ENCODE measurements at regions not wholly inside any gene's neighbourhood (a gene's known extent, or its start where the extent isn't known, plus 50 kb on each side); places are given as distances from the start of the nearest gene placed in this dataset.

DNA sequence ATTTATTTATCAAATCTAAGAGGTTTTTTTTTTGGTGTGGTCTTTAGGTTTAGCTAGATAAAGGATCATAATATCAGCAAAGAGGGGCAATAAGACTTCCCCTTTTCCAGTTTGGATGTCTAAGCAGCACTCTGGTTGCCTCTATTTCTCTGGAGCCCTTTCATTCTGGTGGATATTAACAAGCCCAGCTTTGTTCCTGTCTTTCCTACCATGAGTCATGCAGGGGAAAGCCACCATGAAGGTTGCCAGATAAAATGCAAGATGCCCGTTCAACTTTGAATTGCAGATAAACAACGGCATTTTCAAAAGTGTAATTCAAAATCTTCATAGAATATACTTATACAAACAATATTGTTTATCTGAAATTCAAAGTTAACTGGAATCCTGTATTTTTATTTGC is 143.6 kb downstream of the ADAMTS15 start:
- no peaks in the 10 kb centered on the region for H3K4me1 ChIP-seq
- no peaks in the 10 kb centered on the region for H3K27me3 ChIP-seq
- ATAC-seq, result peak in 1 of 4 donors; percentile 35
- H3K9me3 ChIP-seq, result no peaks in the 10 kb centered on the region
- TF ChIP-seq, protein P1, sequence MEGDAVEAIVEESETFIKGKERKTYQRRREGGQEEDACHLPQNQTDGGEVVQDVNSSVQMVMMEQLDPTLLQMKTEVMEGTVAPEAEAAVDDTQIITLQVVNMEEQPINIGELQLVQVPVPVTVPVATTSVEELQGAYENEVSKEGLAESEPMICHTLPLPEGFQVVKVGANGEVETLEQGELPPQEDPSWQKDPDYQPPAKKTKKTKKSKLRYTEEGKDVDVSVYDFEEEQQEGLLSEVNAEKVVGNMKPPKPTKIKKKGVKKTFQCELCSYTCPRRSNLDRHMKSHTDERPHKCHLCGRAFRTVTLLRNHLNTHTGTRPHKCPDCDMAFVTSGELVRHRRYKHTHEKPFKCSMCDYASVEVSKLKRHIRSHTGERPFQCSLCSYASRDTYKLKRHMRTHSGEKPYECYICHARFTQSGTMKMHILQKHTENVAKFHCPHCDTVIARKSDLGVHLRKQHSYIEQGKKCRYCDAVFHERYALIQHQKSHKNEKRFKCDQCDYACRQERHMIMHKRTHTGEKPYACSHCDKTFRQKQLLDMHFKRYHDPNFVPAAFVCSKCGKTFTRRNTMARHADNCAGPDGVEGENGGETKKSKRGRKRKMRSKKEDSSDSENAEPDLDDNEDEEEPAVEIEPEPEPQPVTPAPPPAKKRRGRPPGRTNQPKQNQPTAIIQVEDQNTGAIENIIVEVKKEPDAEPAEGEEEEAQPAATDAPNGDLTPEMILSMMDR (IDR thresholded peaks at IDR 0.05), result no peak
- no peak overlapping the region for H3K27ac ChIP-seq
- FAIRE-seq, result no peak
- DNase-seq, result no peak
- no peaks in the 10 kb centered on the region for H3K36me3 ChIP-seq
- 27 to 37% methylated on average over 2 of the region's 2 CpGs for WGBS, 2 donors
- no peak overlapping the region for H3K4me3 ChIP-seq
- intact Hi-C loops (cut with DNase I), result no loop called here

DNA sequence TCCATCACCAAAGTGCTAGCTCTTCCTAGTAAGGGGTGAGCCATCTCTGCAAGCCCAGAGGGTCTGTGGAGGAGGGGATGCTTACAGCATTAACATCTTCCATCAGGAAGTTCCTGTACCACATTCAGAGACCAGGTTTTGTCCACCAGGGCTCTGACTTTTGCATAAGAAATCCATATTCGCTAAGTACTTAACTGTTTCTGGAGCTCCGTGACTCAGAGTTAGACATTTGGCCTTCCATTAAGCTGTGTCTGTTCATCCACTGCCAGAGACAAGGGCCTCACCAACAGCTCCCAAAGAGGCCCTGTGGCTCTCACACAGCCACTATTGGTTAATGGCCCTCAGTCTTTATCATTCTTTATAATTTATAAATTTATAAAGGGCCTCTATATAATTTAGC is 144.6 kb downstream of the ADAMTS15 start:
- Histone ChIP-seq H3K4me3 (no peak overlapping the region), H3K36me3 (no peaks in the 10 kb centered on the region), H3K4me1 (no peaks in the 10 kb centered on the region), H3K27me3 (no peaks in the 10 kb centered on the region), H3K27ac (no peak overlapping the region), H3K9me3 (no peaks in the 10 kb centered on the region)
- FAIRE-seq (no peak), DNase-seq (no peak), ATAC-seq (no peak)
- TF ChIP-seq, protein P1 (IDR thresholded peaks at IDR 0.05), result no peak
- 88% methylated on average over 2 of the region's 2 CpGs for WGBS, 2 donors
- intact Hi-C loops (cut with DNase I), result no loop called here

DNA sequence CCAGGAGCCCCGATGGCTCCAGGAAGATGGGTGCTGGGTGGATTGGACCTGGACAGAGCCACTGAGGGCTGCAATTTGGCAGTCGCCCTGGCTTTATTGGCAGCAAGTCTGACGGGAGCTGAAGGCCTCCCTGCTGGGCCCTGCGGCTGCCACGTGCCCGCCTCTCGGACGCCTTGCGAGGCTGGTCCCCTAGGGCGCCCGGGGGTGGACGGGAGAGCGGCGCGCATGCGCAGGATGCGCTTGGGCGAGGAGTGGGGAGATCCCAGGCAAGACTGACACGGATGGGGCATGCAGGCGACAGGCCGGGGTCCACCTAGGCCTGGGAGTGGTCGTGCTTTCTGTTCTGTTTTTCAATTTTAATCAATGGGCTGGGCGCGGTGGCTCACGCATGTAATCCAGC is 150.0 kb downstream of the ADAMTS15 start:
- ATAC-seq, result no peak

DNA sequence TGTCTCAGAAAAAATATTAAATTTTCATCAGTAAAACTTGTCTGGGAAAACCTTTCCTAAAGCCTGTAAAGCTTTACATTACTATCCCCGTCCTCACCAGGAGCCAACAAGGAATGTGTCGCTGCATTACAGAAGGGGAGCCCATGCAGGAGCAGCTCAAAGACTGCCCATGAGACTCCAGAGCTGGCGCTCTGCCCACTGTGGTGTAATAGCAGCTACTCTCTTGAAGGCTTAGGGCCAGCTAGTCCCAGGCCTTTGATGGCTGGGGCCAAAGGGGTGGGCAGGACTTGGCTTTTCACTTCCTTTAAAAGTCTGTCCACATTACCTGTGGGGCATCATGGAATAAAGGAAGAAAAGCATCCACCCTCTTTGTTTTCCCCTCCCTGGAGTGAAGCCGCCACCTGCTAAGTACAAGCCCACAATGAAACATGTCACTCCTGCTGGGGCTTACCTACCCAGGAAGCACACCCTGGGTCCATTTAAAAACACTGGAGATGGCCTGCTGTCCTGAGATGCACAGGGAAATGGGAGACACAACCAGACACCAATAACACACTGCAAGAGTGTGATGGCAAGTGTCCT is 150.7 kb downstream of the ADAMTS15 start:
- WGBS, 2 donors, result 87 to 96% methylated on average over 4 of the region's 4 CpGs
- DNase-seq (peak in 1 of 6 donors; percentile 69), ATAC-seq (peak in 1 of 4 donors; percentile 12), FAIRE-seq (no peak)
- no peak overlapping the region for H3K27ac ChIP-seq
- TF ChIP-seq, protein P1 (IDR thresholded peaks at IDR 0.05), result no peak
- H3K4me1 ChIP-seq, result no peaks in the 10 kb centered on the region
- intact Hi-C loops (cut with DNase I), result no loop called here
- no peak overlapping the region for H3K4me3 ChIP-seq
- no peaks in the 10 kb centered on the region for H3K27me3 ChIP-seq
- H3K36me3 ChIP-seq, result no peaks in the 10 kb centered on the region
- no peaks in the 10 kb centered on the region for H3K9me3 ChIP-seq

More for the DNA sequence above, 150.0 kb downstream of the ADAMTS15 start:
- TF ChIP-seq, protein P1 (IDR thresholded peaks at IDR 0.05), result no peak
- H3K27me3 ChIP-seq, result no peaks in the 10 kb centered on the region
- DNase-seq (no peak), FAIRE-seq (no peak)
- 87 to 93% methylated on average over 25 of the region's 25 CpGs for WGBS, 2 donors
- intact Hi-C loops (cut with DNase I), result no loop called here
- H3K36me3 ChIP-seq, result no peaks in the 10 kb centered on the region
- H3K27ac ChIP-seq, result no peak overlapping the region
- H3K9me3 ChIP-seq, result no peaks in the 10 kb centered on the region
- H3K4me1 ChIP-seq, result no peaks in the 10 kb centered on the region
- no peak overlapping the region for H3K4me3 ChIP-seq

DNA sequence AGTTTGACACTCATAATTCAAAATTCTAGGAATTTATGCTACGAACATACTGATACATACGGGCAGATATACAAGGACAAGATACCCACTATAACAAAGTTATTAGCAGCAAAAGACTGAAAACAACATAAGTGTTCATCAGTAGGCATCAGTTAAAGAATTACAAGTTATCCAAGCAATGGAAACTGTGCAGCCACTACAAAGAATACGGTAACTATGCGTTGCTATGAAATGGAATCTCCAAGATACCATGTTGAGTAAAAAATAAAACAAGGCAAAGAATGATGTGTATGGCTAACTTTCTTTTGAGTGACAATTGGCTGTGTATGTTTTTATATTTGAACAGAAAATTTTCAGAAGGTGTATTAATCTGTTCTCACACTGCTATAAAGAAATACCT is 151.7 kb downstream of the ADAMTS15 start:
- H3K27me3 ChIP-seq, result no peaks in the 10 kb centered on the region
- H3K27ac ChIP-seq, result no peak overlapping the region
- ATAC-seq (no peak), DNase-seq (no peak), FAIRE-seq (no peak)
- TF ChIP-seq, protein P1 (IDR thresholded peaks at IDR 0.05), result no peak
- H3K9me3 ChIP-seq, result no peaks in the 10 kb centered on the region
- no peaks in the 10 kb centered on the region for H3K4me1 ChIP-seq
- H3K36me3 ChIP-seq, result no peaks in the 10 kb centered on the region
- H3K4me3 ChIP-seq, result no peak overlapping the region
- 72 to 89% methylated on average over 4 of the region's 4 CpGs for WGBS, 2 donors
- intact Hi-C loops (cut with DNase I), result no loop called here
